ENCODE measurements at regions not wholly inside any gene's neighbourhood (a gene's known extent, or its start where the extent isn't known, plus 50 kb on each side); places are given as distances from the start of the nearest gene placed in this dataset.

DNA sequence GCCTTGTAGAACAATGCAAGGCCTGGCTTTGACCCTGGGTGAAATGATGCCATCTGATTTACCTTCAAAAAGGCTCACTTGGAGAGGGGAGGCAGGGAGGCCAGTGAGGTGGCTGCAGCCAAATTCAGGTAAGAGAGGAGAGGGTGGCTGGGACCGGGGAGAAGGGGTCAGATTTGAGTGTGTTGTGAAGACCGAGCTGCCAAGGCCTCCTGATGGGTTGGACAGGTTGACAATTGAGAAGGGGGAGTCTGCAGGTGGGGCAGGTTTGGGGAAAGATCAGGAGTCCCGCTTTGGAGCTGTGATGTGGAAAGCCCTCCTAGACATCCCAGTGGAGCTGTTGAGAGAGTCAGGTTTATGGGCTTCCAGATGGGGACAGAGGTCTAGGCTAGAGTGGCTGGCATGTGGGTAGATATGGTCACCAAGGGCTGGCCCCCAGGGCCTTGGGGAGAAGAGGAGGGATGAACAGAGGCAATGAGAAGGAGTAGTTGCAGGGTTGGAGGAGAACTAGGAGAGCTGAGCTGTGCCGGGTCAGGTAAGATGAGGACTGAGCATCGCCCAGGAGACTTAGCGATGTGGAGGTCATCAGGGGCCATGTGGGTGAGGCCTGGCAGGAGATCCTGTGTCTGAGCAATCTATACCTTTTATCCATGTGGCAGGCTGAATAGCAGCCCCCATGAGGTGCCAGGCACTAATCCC lies 70.5 kb upstream of the TOX2 start:
- H3K27me3 Mint-ChIP-seq, result peaks cover 24% of the 10 kb centered on the region
- H3K9me3 ChIP-seq (ENCODE audit: control insufficient read depth, low read length, poor library complexity, severe bottlenecking), result no peaks in the 10 kb centered on the region
- no peak overlapping the region for H3K27ac Mint-ChIP-seq
- H3K4me1 Mint-ChIP-seq, result peaks cover 43% of the 10 kb centered on the region
- peak overlapping the region; percentile 16 for H3K4me3 Mint-ChIP-seq
- ATAC-seq (no peak), DNase-seq (no peak)
- H3K36me3 Mint-ChIP-seq (ENCODE audit: low read depth), result no peaks in the 10 kb centered on the region

DNA sequence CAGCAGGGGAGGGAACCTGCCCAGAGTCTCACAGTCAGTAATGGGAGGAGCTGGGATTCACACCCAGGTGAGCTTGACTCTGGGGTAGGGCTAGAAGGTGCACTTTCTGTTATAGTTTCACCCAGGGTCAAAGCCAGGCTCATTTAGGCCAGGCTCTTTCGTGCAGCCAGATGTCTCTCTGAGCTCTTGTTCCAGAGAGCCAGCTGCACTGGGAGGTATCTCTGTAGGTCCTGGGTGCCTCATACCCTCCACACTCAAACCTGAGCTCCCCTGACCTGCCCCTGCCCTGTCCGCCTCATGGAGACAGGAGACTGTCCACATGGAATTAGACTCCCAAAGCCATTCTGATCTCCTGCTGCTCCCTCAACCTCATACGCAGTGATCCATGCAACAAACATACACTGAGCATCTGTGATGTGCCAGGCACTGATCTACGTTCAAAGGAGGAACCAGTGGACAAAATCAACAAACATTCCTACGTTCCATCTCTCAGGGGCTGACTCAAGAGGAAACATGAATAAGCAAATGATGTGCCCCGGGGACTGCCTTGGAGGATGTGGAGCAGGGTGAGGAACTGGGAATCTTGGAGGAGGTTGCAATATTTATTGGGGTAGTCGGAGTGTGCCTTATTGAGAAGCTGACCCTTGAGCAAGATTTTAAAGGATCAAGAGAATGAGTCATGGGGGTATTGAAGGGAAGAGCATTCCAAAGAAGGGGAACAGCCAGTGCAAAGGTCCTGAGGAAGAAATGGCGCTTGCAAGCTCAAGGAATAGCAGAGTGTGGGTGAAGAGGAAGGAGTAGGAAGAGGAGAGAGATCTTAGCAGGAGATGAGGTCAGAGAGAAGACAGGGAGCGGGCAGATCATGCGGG lies 71.3 kb upstream of the TOX2 start:
- H3K27me3 Mint-ChIP-seq, result peaks cover 24% of the 10 kb centered on the region

DNA sequence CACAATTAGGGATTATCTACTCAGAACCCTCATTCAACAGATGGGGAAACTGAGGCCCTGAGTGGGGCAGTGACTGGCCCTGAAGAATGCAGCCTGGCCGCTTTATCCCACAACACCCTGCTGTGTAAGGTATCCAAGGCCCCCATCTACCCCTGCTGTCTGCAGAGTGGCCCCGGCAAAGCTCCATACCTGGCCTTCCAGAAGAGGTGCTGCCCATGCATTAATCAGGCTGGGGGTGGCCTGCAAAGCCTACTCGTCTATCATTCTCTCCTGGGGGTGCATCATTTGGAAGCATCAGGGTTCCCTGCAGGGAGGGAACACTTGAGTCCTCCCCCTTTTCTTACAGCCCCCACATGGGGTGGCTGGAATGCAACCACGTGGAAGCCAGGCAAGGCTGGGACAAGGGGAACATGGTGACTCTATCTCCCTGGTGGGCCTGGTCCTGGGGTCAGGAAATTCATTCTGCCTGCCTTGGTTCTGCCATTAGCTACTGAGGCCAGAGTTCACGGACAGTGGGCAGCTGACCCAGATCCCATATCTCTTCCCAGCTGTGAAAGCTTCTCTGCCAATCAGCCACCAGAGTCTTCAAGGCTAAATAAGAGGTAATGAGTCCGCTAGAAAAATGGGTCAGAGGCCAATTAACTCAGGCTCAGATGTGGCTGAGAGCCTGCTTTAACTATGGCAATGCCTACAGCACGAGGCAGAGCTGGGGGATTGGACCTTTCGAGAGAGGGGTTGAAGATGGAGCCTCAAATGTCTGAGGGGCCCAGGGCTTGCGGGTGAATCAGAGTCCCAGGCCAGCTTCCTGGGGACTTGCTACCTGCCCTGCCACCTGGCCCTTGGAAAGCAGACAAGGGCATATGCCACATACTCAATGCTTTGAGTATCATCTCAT lies 72.3 kb upstream of the TOX2 start:
- Mint-ChIP-seq H3K4me1 (peaks cover 45% of the 10 kb centered on the region), H3K36me3 (ENCODE audit: low read depth) (peaks cover 1% of the 10 kb centered on the region), H3K27me3 (peaks cover 30% of the 10 kb centered on the region), H3K4me3 (no peak overlapping the region), H3K27ac (no peak overlapping the region)
- ATAC-seq (no peak), DNase-seq (no peak)
- H3K9me3 ChIP-seq (ENCODE audit: control insufficient read depth, low read length, poor library complexity, severe bottlenecking), result no peaks in the 10 kb centered on the region

More for the DNA sequence above, 71.3 kb upstream of the TOX2 start:
- Mint-ChIP-seq H3K36me3 (ENCODE audit: low read depth) (no peaks in the 10 kb centered on the region), H3K27ac (no peak overlapping the region), H3K4me3 (peak overlapping the region; percentile 10), H3K4me1 (peaks cover 45% of the 10 kb centered on the region)
- no peaks in the 10 kb centered on the region for H3K9me3 ChIP-seq (ENCODE audit: control insufficient read depth, low read length, poor library complexity, severe bottlenecking)
- ATAC-seq, result no peak
- DNase-seq, result no peak

DNA sequence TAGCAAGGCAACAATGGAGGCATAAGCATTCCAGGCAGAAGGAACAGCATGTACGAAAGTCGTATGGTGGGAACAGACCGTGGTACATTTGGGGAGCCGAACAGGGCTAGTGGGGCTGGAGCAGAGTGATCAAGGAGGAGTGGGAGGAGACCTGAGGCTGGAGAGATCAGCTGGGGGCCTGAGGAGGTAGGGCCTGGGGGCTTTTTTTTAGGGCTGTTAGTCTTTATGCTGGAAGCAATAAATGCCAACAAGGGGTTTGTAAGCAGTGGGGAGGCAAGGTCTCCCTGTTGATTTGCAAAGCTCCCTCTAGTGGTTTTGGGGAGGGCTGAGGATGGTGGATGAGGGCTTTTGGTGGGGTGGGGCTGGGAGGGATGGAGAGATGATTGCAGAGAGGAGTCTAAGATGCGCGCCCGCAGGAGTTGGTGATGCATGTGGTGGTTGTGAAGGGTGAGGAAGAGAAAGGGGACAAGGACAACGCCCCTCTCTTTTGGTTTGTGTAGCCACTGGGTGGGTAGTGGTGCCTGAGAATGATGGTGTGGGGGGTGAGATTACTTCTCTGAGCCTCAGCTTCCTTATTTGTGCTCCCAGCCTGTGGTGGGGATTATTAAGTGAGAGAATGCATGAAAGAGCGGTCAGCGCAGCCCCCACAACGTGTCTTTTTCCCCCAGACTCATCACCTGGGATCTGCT lies 74.1 kb upstream of the TOX2 start:
- H3K9me3 ChIP-seq (ENCODE audit: control insufficient read depth, low read length, poor library complexity, severe bottlenecking), result no peaks in the 10 kb centered on the region
- ATAC-seq, result peak; percentile 71
- H3K36me3 Mint-ChIP-seq (ENCODE audit: low read depth), result peaks cover 2% of the 10 kb centered on the region
- peaks cover 34% of the 10 kb centered on the region for H3K4me1 Mint-ChIP-seq
- DNase-seq, result no peak
- H3K27me3 Mint-ChIP-seq, result peaks cover 37% of the 10 kb centered on the region
- peak overlapping the region; percentile 33 for H3K4me3 Mint-ChIP-seq
- peak overlapping the region; percentile 56 for H3K27ac Mint-ChIP-seq

DNA sequence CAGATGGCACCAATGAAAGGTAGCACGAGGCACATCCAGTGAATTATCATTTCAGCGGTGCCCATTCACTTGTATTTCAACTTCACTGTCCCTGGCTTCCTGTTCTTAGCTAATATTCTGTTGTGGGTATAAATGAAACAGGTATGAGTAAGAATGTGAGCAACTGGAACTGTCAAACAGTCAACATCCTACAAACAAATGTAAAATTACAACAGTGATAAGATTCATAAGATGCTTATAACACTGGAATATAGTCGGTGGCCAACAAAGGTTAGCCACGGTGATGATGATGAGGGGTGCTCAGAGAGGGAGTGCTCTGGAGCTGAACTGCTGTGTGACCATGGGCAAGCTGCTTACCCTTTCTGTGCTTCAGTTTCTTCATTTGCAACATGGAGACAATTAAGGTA lies 74.9 kb upstream of the TOX2 start:
- peaks cover 2% of the 10 kb centered on the region for H3K36me3 Mint-ChIP-seq (ENCODE audit: low read depth)
- peaks cover 44% of the 10 kb centered on the region for H3K27me3 Mint-ChIP-seq
- H3K4me3 Mint-ChIP-seq, result peak overlapping the region; percentile 19
- DNase-seq (no peak), ATAC-seq (no peak)
- peak overlapping the region; percentile 56 for H3K27ac Mint-ChIP-seq
- peaks cover 28% of the 10 kb centered on the region for H3K4me1 Mint-ChIP-seq
- H3K9me3 ChIP-seq (ENCODE audit: control insufficient read depth, low read length, poor library complexity, severe bottlenecking), result no peaks in the 10 kb centered on the region

DNA sequence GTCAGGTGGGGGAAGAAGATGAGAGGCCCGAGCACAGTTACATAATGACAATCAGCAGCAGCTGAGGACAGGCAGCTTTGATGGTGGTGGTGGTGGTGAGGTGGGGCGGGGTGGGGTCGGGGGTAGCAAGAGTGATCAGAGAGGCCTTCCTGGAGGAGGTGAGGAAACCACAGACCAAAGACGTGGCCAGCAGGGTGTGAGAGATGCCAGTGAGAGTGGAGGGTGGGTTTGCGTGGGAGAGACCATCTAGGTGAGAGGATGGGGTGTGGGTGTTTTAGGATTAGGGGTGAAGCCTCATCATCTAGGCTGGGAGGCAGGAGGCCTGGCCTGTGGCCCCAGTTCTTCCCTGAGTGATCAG lies 76.0 kb upstream of the TOX2 start:
- no peak for ATAC-seq
- DNase-seq, result no peak

DNA sequence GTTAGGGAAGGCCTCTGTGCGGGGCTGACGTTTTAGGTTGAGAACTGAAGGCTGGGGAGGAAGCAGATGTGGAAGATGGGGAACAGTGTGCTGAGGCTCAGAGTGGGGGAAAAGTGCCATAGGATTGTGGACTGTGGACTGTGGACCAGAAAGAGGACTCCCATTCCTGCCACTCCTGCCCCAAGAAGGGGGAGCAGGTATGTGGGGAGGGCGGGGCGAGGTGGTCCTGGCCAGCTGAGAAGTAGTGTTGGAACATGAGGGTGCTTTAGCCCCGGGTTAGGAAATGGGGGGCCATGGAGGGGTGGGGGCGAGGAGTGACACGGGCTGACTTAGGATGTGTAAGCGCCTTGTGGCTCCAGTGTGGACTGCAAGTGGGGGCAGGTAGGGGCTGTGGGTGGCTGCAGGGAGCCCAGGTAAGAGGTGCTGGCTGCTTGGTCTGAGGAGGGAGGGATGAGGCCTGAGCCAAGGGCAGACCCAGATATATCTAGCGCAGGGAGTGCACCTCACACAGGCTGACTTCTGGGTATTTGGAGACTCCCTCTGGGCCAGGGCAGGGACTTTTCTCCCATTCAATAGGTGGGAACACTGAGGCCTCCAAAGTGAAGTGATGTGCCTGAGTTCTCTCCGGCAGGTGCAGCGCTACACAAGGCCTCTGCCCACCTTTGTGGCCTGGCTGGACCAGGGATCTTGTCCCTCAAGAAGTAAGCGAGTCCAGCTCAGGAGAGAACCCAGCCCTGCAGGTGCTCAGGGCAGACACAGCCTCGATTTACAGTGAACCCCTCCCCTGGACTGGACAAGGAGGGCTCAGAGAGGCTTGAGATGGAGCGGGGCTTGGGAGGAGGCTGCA lies 76.6 kb upstream of the TOX2 start:
- Mint-ChIP-seq H3K27me3 (peaks cover 42% of the 10 kb centered on the region), H3K4me1 (peaks cover 16% of the 10 kb centered on the region), H3K27ac (no peak overlapping the region), H3K4me3 (no peak overlapping the region), H3K36me3 (ENCODE audit: low read depth) (peaks cover 2% of the 10 kb centered on the region)
- DNase-seq (no peak), ATAC-seq (no peak)
- H3K9me3 ChIP-seq (ENCODE audit: control insufficient read depth, low read length, poor library complexity, severe bottlenecking), result no peaks in the 10 kb centered on the region

More for the DNA sequence above, 76.0 kb upstream of the TOX2 start:
- Mint-ChIP-seq H3K27ac (no peak overlapping the region), H3K4me1 (peaks cover 19% of the 10 kb centered on the region), H3K4me3 (no peak overlapping the region), H3K27me3 (peaks cover 42% of the 10 kb centered on the region), H3K36me3 (ENCODE audit: low read depth) (peaks cover 2% of the 10 kb centered on the region)
- no peaks in the 10 kb centered on the region for H3K9me3 ChIP-seq (ENCODE audit: control insufficient read depth, low read length, poor library complexity, severe bottlenecking)

DNA sequence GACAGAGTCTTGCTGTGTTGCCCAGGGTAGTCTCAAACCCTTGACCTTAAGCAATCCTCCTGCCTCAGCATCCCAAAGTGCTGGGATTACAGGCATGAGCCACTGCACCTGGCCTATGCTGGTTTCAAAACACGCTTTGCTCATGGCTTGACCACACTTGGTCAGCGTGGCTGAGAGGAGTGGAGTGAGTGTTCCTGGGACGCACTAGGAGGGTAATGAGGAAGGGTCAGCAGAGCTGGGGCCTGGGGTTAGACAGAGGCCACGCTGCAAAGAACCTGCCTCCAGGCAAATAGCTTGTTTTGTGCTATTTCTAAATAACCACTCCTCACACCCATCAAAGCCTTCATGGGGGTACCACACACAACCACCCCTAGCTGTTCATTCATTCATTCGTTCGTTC lies 77.9 kb upstream of the TOX2 start:
- H3K27ac Mint-ChIP-seq, result no peak overlapping the region
- peaks cover 41% of the 10 kb centered on the region for H3K27me3 Mint-ChIP-seq
- H3K4me1 Mint-ChIP-seq, result peaks cover 16% of the 10 kb centered on the region
- ATAC-seq, result no peak
- no peak for DNase-seq
- no peak overlapping the region for H3K4me3 Mint-ChIP-seq
- H3K36me3 Mint-ChIP-seq (ENCODE audit: low read depth), result peaks cover 2% of the 10 kb centered on the region
- no peaks in the 10 kb centered on the region for H3K9me3 ChIP-seq (ENCODE audit: control insufficient read depth, low read length, poor library complexity, severe bottlenecking)

DNA sequence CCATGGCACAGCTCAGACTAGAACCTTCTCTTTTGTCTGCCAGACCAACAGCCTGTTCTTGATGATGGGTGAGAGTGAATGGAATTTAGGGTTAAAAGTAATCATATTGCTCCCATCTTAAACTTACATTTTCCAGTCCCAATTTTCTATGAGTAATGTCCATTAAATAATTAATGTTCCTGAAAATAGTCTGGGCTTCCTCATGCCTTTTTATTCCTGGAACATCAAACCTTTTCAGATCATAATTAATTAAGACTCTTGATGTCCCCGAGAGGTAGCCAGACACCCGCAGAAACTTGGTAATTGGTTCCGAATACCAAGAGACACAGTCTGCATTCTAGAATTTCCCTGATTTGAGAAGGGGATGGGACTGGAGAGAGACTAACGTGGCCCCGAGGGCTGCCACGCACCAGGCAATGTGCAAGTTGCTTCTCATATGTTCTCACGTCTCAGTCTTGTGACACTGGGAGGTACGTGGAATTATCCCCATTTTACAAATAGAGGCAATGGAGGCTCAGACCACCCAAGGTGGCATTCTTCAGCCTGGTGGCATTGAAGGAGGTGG lies 78.6 kb upstream of the TOX2 start:
- DNase-seq (no peak), ATAC-seq (no peak)
- Mint-ChIP-seq H3K4me1 (peaks cover 14% of the 10 kb centered on the region), H3K36me3 (ENCODE audit: low read depth) (peaks cover 2% of the 10 kb centered on the region), H3K27ac (no peak overlapping the region), H3K4me3 (no peak overlapping the region), H3K27me3 (peaks cover 36% of the 10 kb centered on the region)
- no peaks in the 10 kb centered on the region for H3K9me3 ChIP-seq (ENCODE audit: control insufficient read depth, low read length, poor library complexity, severe bottlenecking)

DNA sequence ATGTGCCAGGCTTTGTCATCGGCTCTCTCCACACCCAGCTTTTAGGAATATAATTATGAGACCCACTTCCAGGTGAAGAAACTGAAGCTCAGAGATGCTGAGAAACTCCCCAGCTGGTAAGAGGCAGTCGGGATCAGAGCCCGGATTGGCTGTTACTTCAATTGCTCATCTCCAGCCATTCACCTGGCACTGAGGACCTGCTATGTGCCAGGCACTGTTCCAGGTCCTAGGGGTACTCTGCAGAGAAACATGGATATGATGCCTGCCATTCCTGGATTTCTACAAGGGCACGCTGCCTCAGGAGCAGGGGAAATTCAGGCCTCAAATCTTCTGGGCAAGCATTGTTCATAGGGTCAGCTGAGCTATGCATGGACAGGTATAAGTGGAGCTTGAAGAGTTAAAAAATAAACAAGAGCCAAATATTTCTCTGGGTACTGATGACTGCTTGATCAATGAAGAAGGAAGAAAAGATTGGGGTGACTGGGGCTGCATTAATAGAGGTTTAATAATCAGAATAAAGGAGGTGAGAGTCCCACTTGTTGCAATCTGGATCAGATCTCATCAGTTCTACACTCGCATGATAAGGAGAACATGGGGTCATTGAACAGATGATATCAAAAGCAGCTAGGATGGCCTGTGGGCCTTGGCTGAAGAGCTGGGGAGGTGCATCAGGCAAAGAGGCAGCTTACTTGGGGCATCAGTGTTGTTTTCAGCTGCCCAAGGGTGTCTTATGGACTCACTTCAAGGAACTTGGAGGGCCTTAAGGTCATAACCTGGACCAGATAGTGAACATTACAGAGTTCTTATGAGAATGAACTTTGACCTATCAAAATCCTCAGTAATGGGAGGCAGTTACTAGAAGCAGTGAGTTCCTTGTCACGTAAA lies 80.9 kb upstream of the TOX2 start:
- DNase-seq (no peak), ATAC-seq (no peak)
- Mint-ChIP-seq H3K27ac (no peak overlapping the region), H3K4me1 (peaks cover 2% of the 10 kb centered on the region), H3K27me3 (peaks cover 24% of the 10 kb centered on the region), H3K4me3 (no peak overlapping the region), H3K36me3 (ENCODE audit: low read depth) (peaks cover 2% of the 10 kb centered on the region)
- H3K9me3 ChIP-seq (ENCODE audit: control insufficient read depth, low read length, poor library complexity, severe bottlenecking), result no peaks in the 10 kb centered on the region

DNA sequence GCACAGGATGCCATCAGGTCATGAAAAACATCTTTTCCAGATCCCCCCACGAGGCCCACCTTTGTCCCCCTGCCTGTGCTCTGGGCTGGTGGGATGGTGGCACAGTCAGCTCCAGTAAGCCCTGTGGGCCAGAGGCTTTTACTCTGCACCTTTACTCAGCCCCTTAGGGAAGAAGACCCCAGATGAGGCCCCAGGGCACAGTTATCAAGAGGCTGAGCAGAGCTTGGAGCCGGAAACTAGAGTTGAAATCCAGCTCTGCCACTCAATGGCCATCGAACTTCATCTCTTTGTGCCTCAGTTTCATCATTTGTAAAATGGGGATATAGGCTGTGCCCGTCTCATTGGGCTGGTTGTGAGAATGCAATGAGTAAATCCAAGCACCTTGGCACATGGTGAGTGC lies 81.7 kb upstream of the TOX2 start:
- H3K9me3 ChIP-seq (ENCODE audit: control insufficient read depth, low read length, poor library complexity, severe bottlenecking), result no peaks in the 10 kb centered on the region
- no peak overlapping the region for H3K4me3 Mint-ChIP-seq
- H3K27me3 Mint-ChIP-seq, result peaks cover 32% of the 10 kb centered on the region
- ATAC-seq, result no peak
- peaks cover 2% of the 10 kb centered on the region for H3K4me1 Mint-ChIP-seq
- peaks cover 2% of the 10 kb centered on the region for H3K36me3 Mint-ChIP-seq (ENCODE audit: low read depth)
- no peak overlapping the region for H3K27ac Mint-ChIP-seq
- DNase-seq, result no peak

Measured in T-helper 17 cell (primary cell).